ENCODE measurements at regions not wholly inside any gene's neighbourhood (a gene's known extent, or its start where the extent isn't known, plus 50 kb on each side); places are given as distances from the start of the nearest gene placed in this dataset.

GRCh38 chr2:66080127-66080526 lies 354.8 kb upstream of the MEIS1 start (continued):
- no peak for TF ChIP-seq CHD7 (IDR thresholded peaks at IDR 0.05; ENCODE audit: insufficient replicate concordance, low read length)
